Activated CD4-positive, alpha-beta T cell treated with anti-CD3 and anti-CD28 coated beads, Interleukin-2, amount 50 U/mL, for 48 hours (primary cell): ENCODE measurements at regions not wholly inside any gene's neighbourhood (a gene's known extent, or its start where the extent isn't known, plus 50 kb on each side); places are given as distances from the start of the nearest gene placed in this dataset.

Experiments used
- DNase-seq, 2 experiments: peaks; one replicate each; pipeline ENCODE4 v3.0.0-alpha.2; 2020

GRCh38 chr13:73603646-73604045 lies 530.6 kb downstream of the KLF12 start:
- DNase-seq = no peak

GRCh38 chr13:73602295-73602694 lies 531.9 kb downstream of the KLF12 start:
- no peak for DNase-seq

- DNase-seq = no peak
These were observed 532.5 kb downstream of the KLF12 start for GRCh38 chr13:73601708-73602107.

GRCh38 chr13:73599232-73600128 lies 534.7 kb downstream of the KLF12 start:
- no peak for DNase-seq

GRCh38 chr13:73598020-73598712 lies 536.0 kb downstream of the KLF12 start:
- no peak for DNase-seq

- DNase-seq = no peak
These were observed 537.6 kb downstream of the KLF5 start for GRCh38 chr13:73596382-73596781.

GRCh38 chr13:73593199-73593765 lies 534.5 kb downstream of the KLF5 start:
- no peak for DNase-seq

GRCh38 chr13:73591861-73592260 lies 533.1 kb downstream of the KLF5 start:
- DNase-seq = no peak

GRCh38 chr13:73590795-73591194 lies 532.0 kb downstream of the KLF5 start:
- no peak for DNase-seq

GRCh38 chr13:73585236-73585635 lies 526.4 kb downstream of the KLF5 start:
- DNase-seq = no peak

- DNase-seq = no peak
These were observed 524.5 kb downstream of the KLF5 start for GRCh38 chr13:73583331-73583730.

- no peak for DNase-seq
These were observed 521.9 kb downstream of the KLF5 start for GRCh38 chr13:73580513-73581267.

- DNase-seq = no peak
These were observed 520.9 kb downstream of the KLF5 start for GRCh38 chr13:73579574-73580274.

- no peak for DNase-seq
These were observed 519.6 kb downstream of the KLF5 start for GRCh38 chr13:73578251-73578875.

- DNase-seq = no peak
These were observed 517.5 kb downstream of the KLF5 start for GRCh38 chr13:73576291-73576690.

- DNase-seq = no peak
These were observed 514.0 kb downstream of the KLF5 start for GRCh38 chr13:73572824-73573223.

- no peak for DNase-seq
These were observed 512.6 kb downstream of the KLF5 start for GRCh38 chr13:73571376-73571775.

- DNase-seq = no peak
These were observed 498.1 kb downstream of the KLF5 start for GRCh38 chr13:73556902-73557301.

- DNase-seq = no peak
These were observed 497.3 kb downstream of the KLF5 start for GRCh38 chr13:73556128-73556527.

- DNase-seq = no peak
These were observed 492.9 kb downstream of the KLF5 start for GRCh38 chr13:73551736-73552135.

- no peak for DNase-seq
These were observed 490.9 kb downstream of the KLF5 start for GRCh38 chr13:73549717-73550116.

- DNase-seq = no peak
These were observed 489.6 kb downstream of the KLF5 start for GRCh38 chr13:73548449-73548848.
